ENCODE measurements at regions not wholly inside any gene's neighbourhood (a gene's known extent, or its start where the extent isn't known, plus 50 kb on each side); places are given as distances from the start of the nearest gene placed in this dataset.
A peak's percentile ranks its signal among the peaks of the same experiment; 100 is the strongest.
"Not testable (repeated sequence)": the region's sequence is repeated elsewhere in the genome, so short reads cannot be mapped to it uniquely, and the experiment has no call there.

- no peak for DNase-seq
Measured at GRCh38 chr12:46990211-46990610, 89.2 kb upstream of the PCED1B start.

DNA sequence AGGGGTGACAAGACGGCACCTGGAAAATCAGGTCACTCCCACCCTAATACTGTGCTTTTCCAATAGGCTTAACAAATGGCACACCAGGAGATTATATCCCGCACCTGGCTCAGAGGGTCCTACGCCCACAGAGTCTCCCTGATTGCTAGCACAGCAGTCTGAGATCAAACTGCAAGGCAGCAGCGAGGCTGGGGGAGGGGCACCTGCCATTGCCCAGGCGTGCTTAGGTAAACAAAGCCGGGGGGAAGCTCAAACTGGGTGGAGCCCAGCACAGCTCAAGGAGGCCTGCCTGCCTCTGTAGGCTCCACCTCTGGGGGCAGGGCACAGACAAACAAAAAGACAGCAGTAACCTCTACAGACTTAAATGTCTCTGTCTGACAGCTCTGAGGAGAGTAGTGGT is 87.4 kb upstream of the PCED1B start:
- DNase-seq = not testable (repeated sequence)

GRCh38 chr12:46998811-46999368 is 80.5 kb upstream of the PCED1B start:
- no peak for DNase-seq

- DNase-seq = no peak
Measured at GRCh38 chr12:47004634-47005033, 74.8 kb upstream of the PCED1B start.

- no peak for DNase-seq
Measured at GRCh38 chr12:47007048-47007447, 72.4 kb upstream of the PCED1B start.

GRCh38 chr12:47012552-47012951 is 66.9 kb upstream of the PCED1B start:
- no peak for DNase-seq

DNA sequence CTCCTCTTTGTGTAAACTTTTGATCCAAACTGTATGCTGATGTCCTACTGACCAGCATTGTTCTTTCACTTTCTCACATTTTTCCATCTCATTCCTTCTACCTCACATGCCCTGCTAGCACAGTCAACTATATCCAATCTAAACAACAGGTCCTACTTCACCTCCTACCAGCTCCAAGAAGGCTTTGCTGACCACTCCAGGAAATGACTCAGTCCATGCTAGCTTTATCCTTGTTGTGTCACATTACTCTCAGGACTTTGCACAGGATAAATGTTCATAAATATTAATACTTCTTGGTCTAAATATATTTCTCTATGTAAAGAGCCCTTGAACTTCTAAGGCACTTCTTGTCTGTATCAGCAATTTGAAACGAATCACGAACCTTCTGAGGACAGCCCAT is 64.9 kb upstream of the PCED1B start:
- no peak for DNase-seq

- DNase-seq = no peak
Measured at GRCh38 chr12:47015381-47015780, 64.0 kb upstream of the PCED1B start.

DNA sequence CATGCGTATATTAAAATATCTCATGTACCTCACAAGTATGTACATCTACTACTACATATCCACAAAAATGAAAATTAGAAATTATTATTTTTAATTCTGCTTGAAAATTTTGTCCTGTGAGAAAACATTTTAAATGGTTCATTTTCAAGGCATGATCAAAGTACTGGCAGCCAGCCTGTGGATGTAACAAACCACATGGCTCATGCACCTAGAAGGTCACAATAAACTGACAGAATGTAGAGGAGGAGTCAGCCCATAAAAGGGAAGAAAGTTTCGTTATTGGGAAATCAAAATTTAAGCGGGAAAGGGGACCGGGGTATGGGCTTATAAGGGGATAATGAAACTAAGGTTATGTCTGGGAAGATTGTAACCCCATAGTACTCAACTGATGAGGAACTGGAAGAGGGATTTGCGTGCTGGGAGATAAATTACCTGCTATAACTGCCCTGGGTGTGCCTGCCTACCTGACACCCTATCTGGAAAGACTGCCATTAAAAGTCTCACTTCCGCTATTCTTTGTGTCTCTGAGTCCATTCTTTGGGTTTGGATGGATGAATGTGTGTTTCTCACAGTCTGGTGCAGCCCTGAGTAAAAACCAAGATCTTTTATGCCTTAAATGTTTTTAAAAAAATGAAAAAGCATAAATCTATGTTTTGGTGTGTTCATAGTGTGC is 62.2 kb upstream of the PCED1B start:
- DNase-seq = no peak

GRCh38 chr12:47017901-47018475 is 61.4 kb upstream of the PCED1B start:
- no peak for DNase-seq

DNA sequence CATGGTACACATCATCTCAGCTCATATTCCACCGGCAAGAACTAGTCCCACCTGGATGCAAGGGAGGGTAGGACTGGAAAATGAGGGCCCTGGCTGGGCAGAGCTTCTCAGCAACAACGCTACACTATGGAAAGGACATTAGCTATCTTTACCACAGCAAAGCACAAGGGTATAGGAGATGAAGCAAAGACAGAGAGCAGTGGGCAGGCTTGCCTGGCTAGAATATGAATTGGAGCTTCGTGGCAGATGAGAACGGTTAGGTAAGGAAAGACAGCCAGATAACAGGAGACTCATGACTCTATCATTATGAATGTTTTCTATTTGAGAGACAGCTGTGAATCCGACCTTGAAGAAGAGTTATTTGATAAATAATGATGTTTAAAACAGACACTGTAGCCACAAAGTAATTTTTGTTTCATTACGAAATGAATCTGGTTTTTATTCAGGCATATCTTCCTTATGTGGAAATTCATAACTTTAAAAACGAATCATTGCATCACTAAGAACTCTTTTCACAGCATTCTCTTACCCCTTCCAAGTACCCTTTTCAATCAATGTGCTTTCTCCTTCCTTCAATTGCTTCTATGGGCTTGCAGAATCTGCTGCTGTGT is 59.1 kb upstream of the PCED1B start:
- no peak for DNase-seq

GRCh38 chr12:47021298-47021697 is 58.1 kb upstream of the PCED1B start:
- DNase-seq = peak; percentile 15

- no peak for DNase-seq
Measured at GRCh38 chr12:47022296-47022695, 57.1 kb upstream of the PCED1B start.

DNA sequence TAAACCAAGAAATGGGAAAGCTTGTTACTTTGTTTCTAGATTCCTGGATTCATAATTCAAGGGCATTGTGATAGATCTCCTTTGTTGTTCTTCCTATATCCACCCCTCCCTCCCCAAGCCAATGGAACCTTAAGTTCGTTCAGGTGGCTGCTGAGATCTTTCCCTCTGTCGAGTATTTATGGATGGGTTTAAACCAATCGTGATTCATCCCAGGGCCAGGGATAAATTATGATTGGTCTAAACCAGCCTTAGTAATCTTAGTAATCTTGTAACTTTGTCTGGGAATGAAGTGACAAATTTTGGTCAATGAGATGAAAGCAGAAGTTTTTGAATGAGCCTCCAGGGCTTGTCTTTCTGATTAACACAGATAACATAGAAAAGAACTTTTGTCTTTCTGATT is 56.1 kb upstream of the PCED1B start:
- DNase-seq = no peak

GRCh38 chr12:47023953-47024352 is 55.5 kb upstream of the PCED1B start:
- no peak for DNase-seq

DNA sequence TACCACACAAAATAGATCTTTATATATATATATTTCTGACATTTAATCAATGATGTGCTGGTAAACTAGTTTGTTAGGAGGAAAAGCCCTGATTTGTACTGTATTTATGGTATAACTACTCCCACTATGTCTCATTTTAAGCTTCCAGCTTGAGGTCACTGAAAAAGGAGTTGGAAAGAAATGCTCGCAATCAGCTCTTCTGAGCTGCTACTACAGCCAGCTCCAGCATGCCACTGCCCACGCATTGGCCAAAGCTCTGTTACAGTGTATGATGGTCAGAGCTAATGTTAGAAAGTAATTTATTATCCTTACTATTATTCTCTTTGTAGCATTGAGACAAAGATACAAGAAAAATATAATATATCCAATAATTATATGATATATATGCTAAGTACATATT is 55.0 kb upstream of the PCED1B start:
- no peak for DNase-seq

DNA sequence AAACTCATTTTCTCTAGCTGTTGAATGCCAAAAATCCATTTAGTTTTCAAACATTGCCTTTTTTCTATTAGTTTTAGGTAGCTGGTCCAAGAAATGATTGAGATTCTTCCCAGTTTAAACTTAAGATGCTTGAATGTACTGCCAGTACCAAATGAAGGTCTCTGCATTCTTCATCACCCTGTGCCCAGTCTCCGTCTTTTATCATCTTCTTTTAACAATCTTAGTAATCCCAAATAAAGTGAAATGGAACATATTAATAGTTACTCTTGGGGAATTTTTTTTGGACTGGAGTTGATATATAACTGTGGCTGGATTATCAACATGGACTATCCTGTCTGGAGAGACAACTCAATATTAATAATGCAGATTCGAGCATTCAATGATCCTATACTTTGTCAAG is 54.1 kb upstream of the PCED1B start:
- no peak for DNase-seq

- DNase-seq = no peak
Measured at GRCh38 chr12:47025798-47026197, 53.6 kb upstream of the PCED1B start.

GRCh38 chr12:47026291-47026690 is 53.1 kb upstream of the PCED1B start:
- no peak for DNase-seq

Data from NCI-H1694 treated with DMSO at 0.1 percent for 48 hours (cell line).